Upper lobe of left lung (tissue), 4 donors: ENCODE measurements at regions not wholly inside any gene's neighbourhood (a gene's known extent, or its start where the extent isn't known, plus 50 kb on each side); places are given as distances from the start of the nearest gene placed in this dataset.

Source experiments
- EP300 ChIP-seq, 4 donors: sonication (generic); formaldehyde crosslinking; IDR thresholded peaks; one replicate each; pipeline ENCODE4 v1.5.1; 2017; ENCODE audit warnings: antibody characterized with exemption in 4 of 4, control low read depth in 2 of 4
- POLR2A ChIP-seq, 4 donors: fragments of 450-650 bp; IDR thresholded peaks; one replicate each; pipeline ENCODE4 v1.5.1; 2016 to 2017; ENCODE audit warnings: antibody characterized with exemption in 4 of 4, mild to moderate bottlenecking in 2 of 4
- POLR2AphosphoS5 ChIP-seq, 2 donors: sonication (generic); formaldehyde crosslinking; IDR thresholded peaks; one replicate each; pipeline ENCODE4 v1.5.1; 2017; ENCODE audit warnings: antibody characterized with exemption in 2 of 2
- TF ChIP-seq, protein P1 (sequence below), 6 experiments: fragments of 450-650 bp in 4 of 6; fragments of 200-600 bp in 2 of 6; sonication (generic) in 2 of 6; IDR thresholded peaks; one replicate each; pipeline ENCODE4 v1.5.1; 2016 to 2019; ENCODE audit warnings: antibody characterized with exemption in 6 of 6

DNA sequence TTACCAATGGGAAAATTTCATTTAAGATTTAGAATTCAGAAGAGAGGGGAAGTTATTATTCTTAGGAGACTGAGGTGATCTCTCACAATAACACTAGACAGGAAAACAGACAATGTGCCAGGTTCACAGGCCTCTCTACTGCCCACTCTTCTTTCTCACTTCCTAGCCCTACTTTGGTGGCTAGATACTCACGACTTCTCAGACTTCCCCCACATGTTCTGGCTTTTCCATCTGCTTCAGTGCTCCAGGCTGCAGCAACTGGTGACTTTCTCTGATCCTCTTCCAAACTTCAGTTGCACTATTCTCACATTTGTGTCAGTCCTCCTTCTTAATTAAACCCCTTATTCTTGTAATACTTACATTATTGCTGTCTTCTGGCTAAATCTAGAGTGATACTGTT is 208.7 kb upstream of the KCTD3 start:
- TF ChIP-seq POLR2A (IDR thresholded peaks at IDR 0.05) (no peak), POLR2AphosphoS5 (IDR thresholded peaks at IDR 0.05) (no peak), EP300 (IDR thresholded peaks at IDR 0.05) (no peak)
- TF ChIP-seq, protein P1, sequence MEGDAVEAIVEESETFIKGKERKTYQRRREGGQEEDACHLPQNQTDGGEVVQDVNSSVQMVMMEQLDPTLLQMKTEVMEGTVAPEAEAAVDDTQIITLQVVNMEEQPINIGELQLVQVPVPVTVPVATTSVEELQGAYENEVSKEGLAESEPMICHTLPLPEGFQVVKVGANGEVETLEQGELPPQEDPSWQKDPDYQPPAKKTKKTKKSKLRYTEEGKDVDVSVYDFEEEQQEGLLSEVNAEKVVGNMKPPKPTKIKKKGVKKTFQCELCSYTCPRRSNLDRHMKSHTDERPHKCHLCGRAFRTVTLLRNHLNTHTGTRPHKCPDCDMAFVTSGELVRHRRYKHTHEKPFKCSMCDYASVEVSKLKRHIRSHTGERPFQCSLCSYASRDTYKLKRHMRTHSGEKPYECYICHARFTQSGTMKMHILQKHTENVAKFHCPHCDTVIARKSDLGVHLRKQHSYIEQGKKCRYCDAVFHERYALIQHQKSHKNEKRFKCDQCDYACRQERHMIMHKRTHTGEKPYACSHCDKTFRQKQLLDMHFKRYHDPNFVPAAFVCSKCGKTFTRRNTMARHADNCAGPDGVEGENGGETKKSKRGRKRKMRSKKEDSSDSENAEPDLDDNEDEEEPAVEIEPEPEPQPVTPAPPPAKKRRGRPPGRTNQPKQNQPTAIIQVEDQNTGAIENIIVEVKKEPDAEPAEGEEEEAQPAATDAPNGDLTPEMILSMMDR (IDR thresholded peaks at IDR 0.05), result no peak
